ENCODE measurements at regions not wholly inside any gene's neighbourhood (a gene's known extent, or its start where the extent isn't known, plus 50 kb on each side); places are given as distances from the start of the nearest gene placed in this dataset.

DNA sequence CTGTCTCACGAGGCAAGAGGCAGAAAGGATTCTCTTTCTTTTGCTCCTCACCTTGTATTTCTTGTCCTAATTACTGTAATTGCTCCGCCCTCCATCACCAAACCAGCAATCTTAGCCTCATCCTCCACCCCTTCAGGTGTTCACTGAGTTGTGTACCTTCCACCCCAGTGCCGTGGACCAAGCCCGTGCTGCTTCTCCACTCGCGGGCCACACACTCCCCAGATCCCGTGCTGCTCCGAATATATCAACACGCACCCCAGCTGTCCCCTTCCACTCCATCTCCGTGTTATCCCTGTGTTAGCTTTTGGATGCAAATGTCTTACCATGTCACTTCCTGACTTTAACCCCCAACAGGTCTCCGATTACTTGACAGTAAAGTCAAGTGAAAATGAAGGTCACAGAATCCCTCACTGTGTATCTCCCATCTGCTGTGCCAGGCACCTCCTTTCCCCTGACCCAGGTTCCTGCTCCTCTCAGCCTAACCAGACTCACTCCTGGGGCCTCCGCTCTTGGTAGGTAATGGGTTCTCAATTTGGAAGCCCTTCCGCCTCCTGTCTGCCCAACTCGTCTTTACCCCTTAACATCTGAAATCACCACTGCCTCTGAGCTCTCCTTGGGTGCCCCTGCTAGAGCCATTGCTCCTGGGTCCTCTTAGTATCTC lies 320.2 kb downstream of the MED10 start:
- Histone ChIP-seq H3K9me3 (ENCODE audit: control insufficient read depth, insufficient read depth, low read depth, low read length) (no peaks in the 10 kb centered on the region), H3K27ac (ENCODE audit: extremely low read depth, low read depth, low read length) (no peak overlapping the region), H3K4me3 (ENCODE audit: low read depth, low read length) (no peak overlapping the region), H3K36me3 (ENCODE audit: control insufficient read depth in 2 of 2, insufficient read depth in 1 of 2, low read length in 2 of 2) (no peaks in the 10 kb centered on the region), H3K4me1 (ENCODE audit: control insufficient read depth, insufficient read depth, low read length) (no peaks in the 10 kb centered on the region)
- POLR2A ChIA-PET, result no interaction called here
- CTCF ChIA-PET, result no interaction called here
- no peak for TF ChIP-seq ZFHX2 (tag by site-specific recombination; conservative IDR thresholded peaks at IDR 0.05)
- TF ChIP-seq, protein P1, sequence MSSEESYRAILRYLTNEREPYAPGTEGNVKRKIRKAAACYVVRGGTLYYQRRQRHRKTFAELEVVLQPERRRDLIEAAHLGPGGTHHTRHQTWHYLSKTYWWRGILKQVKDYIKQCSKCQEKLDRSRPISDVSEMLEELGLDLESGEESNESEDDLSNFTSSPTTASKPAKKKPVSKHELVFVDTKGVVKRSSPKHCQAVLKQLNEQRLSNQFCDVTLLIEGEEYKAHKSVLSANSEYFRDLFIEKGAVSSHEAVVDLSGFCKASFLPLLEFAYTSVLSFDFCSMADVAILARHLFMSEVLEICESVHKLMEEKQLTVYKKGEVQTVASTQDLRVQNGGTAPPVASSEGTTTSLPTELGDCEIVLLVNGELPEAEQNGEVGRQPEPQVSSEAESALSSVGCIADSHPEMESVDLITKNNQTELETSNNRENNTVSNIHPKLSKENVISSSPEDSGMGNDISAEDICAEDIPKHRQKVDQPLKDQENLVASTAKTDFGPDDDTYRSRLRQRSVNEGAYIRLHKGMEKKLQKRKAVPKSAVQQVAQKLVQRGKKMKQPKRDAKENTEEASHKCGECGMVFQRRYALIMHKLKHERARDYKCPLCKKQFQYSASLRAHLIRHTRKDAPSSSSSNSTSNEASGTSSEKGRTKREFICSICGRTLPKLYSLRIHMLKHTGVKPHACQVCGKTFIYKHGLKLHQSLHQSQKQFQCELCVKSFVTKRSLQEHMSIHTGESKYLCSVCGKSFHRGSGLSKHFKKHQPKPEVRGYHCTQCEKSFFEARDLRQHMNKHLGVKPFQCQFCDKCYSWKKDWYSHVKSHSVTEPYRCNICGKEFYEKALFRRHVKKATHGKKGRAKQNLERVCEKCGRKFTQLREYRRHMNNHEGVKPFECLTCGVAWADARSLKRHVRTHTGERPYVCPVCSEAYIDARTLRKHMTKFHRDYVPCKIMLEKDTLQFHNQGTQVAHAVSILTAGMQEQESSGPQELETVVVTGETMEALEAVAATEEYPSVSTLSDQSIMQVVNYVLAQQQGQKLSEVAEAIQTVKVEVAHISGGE (tag by site-specific recombination; conservative IDR thresholded peaks at IDR 0.05; ENCODE audit: low read depth), result no peak
- TF ChIP-seq, protein P2, sequence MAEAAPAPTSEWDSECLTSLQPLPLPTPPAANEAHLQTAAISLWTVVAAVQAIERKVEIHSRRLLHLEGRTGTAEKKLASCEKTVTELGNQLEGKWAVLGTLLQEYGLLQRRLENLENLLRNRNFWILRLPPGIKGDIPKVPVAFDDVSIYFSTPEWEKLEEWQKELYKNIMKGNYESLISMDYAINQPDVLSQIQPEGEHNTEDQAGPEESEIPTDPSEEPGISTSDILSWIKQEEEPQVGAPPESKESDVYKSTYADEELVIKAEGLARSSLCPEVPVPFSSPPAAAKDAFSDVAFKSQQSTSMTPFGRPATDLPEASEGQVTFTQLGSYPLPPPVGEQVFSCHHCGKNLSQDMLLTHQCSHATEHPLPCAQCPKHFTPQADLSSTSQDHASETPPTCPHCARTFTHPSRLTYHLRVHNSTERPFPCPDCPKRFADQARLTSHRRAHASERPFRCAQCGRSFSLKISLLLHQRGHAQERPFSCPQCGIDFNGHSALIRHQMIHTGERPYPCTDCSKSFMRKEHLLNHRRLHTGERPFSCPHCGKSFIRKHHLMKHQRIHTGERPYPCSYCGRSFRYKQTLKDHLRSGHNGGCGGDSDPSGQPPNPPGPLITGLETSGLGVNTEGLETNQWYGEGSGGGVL (tag by site-specific recombination; IDR thresholded peaks at IDR 0.05), result no peak
- no peak for TF ChIP-seq ZNF776 (tag by site-specific recombination; IDR thresholded peaks at IDR 0.05; ENCODE audit: borderline replicate concordance)
- no peak for TF ChIP-seq ZIC2 (tag by site-specific recombination; IDR thresholded peaks at IDR 0.05)
- TF ChIP-seq ZNF664 (tag by site-specific recombination; IDR thresholded peaks at IDR 0.05), result no peak
- no peak for TF ChIP-seq ZNF23 (tag by site-specific recombination; IDR thresholded peaks at IDR 0.05; ENCODE audit: borderline replicate concordance)
- TF ChIP-seq ZNF433 (tag by site-specific recombination; IDR thresholded peaks at IDR 0.05; ENCODE audit: low read depth), result no peak

DNA sequence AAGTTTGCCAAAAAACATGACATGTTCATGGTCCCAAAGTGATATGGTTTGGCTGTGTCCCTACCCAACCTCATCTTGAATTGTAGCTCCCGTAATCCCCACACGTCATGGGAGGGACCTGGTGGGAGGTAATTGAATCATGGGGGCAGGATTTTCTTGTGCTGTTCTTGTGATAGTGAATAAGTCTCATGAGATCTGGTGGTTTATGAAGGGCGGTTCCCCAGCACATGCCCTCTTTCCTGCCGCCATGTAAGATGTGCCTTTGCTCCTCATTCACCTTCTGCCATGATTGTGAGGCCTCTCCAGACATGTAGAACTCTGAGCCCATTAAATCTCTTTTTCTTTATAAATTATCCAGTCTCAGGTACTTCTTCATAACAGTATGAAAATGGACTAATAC lies 322.1 kb downstream of the MED10 start:
- H3K36me3 ChIP-seq (ENCODE audit: control insufficient read depth in 2 of 2, insufficient read depth in 1 of 2, low read length in 2 of 2), result no peaks in the 10 kb centered on the region
- no peaks in the 10 kb centered on the region for H3K4me1 ChIP-seq (ENCODE audit: control insufficient read depth, insufficient read depth, low read length)
- no peak overlapping the region for H3K4me3 ChIP-seq (ENCODE audit: low read depth, low read length)
- TF ChIP-seq BCL11A (tag by site-specific recombination; IDR thresholded peaks at IDR 0.05; ENCODE audit: low read depth) (no peak), ZNF548 (tag by site-specific recombination; IDR thresholded peaks at IDR 0.05) (no peak), ZNF350 (tag by site-specific recombination; IDR thresholded peaks at IDR 0.05) (no peak), ZNF530 (tag by site-specific recombination; IDR thresholded peaks at IDR 0.05; ENCODE audit: low read depth) (no peak), KLF9 (tag by site-specific recombination; IDR thresholded peaks at IDR 0.05; ENCODE audit: low read depth) (no peak), TRIM28 (IDR thresholded peaks at IDR 0.05; ENCODE audit: borderline replicate concordance, low read length) (no peak), ZNF624 (tag by site-specific recombination; IDR thresholded peaks at IDR 0.05) (no peak), GLIS1 (tag by site-specific recombination; IDR thresholded peaks at IDR 0.05) (no peak), ZNF16 (tag by site-specific recombination; IDR thresholded peaks at IDR 0.05; ENCODE audit: low read depth) (no peak)
- TF ChIP-seq, protein P3, sequence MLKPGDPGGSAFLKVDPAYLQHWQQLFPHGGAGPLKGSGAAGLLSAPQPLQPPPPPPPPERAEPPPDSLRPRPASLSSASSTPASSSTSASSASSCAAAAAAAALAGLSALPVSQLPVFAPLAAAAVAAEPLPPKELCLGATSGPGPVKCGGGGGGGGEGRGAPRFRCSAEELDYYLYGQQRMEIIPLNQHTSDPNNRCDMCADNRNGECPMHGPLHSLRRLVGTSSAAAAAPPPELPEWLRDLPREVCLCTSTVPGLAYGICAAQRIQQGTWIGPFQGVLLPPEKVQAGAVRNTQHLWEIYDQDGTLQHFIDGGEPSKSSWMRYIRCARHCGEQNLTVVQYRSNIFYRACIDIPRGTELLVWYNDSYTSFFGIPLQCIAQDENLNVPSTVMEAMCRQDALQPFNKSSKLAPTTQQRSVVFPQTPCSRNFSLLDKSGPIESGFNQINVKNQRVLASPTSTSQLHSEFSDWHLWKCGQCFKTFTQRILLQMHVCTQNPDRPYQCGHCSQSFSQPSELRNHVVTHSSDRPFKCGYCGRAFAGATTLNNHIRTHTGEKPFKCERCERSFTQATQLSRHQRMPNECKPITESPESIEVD (tag by site-specific recombination; IDR thresholded peaks at IDR 0.05), result no peak
- TF ChIP-seq, protein P1 (tag by site-specific recombination; conservative IDR thresholded peaks at IDR 0.05; ENCODE audit: low read depth), result no peak
- TF ChIP-seq, protein P4, sequence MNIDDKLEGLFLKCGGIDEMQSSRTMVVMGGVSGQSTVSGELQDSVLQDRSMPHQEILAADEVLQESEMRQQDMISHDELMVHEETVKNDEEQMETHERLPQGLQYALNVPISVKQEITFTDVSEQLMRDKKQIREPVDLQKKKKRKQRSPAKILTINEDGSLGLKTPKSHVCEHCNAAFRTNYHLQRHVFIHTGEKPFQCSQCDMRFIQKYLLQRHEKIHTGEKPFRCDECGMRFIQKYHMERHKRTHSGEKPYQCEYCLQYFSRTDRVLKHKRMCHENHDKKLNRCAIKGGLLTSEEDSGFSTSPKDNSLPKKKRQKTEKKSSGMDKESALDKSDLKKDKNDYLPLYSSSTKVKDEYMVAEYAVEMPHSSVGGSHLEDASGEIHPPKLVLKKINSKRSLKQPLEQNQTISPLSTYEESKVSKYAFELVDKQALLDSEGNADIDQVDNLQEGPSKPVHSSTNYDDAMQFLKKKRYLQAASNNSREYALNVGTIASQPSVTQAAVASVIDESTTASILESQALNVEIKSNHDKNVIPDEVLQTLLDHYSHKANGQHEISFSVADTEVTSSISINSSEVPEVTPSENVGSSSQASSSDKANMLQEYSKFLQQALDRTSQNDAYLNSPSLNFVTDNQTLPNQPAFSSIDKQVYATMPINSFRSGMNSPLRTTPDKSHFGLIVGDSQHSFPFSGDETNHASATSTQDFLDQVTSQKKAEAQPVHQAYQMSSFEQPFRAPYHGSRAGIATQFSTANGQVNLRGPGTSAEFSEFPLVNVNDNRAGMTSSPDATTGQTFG (tag by site-specific recombination; IDR thresholded peaks at IDR 0.05; ENCODE audit: borderline replicate concordance), result no peak
- TF ChIP-seq, protein P5, sequence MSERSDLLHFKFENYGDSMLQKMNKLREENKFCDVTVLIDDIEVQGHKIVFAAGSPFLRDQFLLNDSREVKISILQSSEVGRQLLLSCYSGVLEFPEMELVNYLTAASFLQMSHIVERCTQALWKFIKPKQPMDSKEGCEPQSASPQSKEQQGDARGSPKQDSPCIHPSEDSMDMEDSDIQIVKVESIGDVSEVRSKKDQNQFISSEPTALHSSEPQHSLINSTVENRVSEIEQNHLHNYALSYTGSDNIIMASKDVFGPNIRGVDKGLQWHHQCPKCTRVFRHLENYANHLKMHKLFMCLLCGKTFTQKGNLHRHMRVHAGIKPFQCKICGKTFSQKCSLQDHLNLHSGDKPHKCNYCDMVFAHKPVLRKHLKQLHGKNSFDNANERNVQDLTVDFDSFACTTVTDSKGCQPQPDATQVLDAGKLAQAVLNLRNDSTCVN (tag by site-specific recombination; optimal IDR thresholded peaks at IDR 0.05), result no peak
- no peaks in the 10 kb centered on the region for H3K9me3 ChIP-seq (ENCODE audit: control insufficient read depth, insufficient read depth, low read depth, low read length)
- H3K27ac ChIP-seq (ENCODE audit: extremely low read depth, low read depth, low read length), result no peak overlapping the region
- CTCF ChIA-PET, result no interaction called here
- POLR2A ChIA-PET, result no interaction called here
